GM12878 (cell line): ENCODE measurements at regions not wholly inside any gene's neighbourhood (a gene's known extent, or its start where the extent isn't known, plus 50 kb on each side); places are given as distances from the start of the nearest gene placed in this dataset.

Source experiments
- ATAC-seq: fragments of 200-7000 bp; cut with Tn5 transposase; 3 replicates; pipeline ENCODE4 v1.9.1; 2020; ENCODE audit warnings: mild to moderate bottlenecking, moderate library complexity
- BruUV-seq: library from RNA; stranded (reverse); fragments of 400-500 nt; replicated peaks from 2 replicates; lab custom pipeline; 2021; lab: Mats Ljungman, UMichigan
- CTCF ChIA-PET: fragments of 300-600 bp; sonication (Branson Sonifier 250); formaldehyde crosslinking; extraction: SDS; loops from one replicate; lab custom pipeline; 2021; ENCODE audit warnings: inconsistent platforms; lab: Yijun Ruan, JAX
- POLR2A ChIA-PET: fragments of 350-600 bp; formaldehyde crosslinking; extraction: SDS; loops from one replicate; lab custom pipeline; 2021; ENCODE audit warnings: inconsistent platforms; lab: Charles Lee
- RAD21 ChIA-PET: fragments of 300-600 bp; sonication (Branson Sonifier 250); formaldehyde crosslinking; loops from one replicate; lab custom pipeline; 2023; ENCODE audit warnings: antibody characterized with exemption; ENCODE audit not compliant: unreplicated experiment; lab: Charles Lee
- SMC1A ChIA-PET: fragments of 300-600 bp; sonication (Branson Sonifier 250); formaldehyde crosslinking; loops from one replicate; lab custom pipeline; 2023; ENCODE audit not compliant: unreplicated experiment, uncharacterized antibody; lab: Charles Lee
- DNase-seq: peaks from one replicate; pipeline ENCODE4 v3.0.0-alpha.2; 2011; ENCODE audit warnings: low read depth, low spot score
- FAIRE-seq: peaks from 3 replicates; lab custom pipeline; 2011; peaks lifted over from hg19 to GRCh38; lab: Jason Lieb, UNC
- H2AFZ ChIP-seq: 2 replicates; pipeline ENCODE4 v1.6.0; 2011; ENCODE audit warnings: low read depth, low read length, control low read depth; ENCODE audit not compliant: control insufficient read depth
- H3K27ac ChIP-seq: 2 replicates; pipeline ENCODE4 v1.5.1; 2011; ENCODE audit warnings: control low read depth; ENCODE audit not compliant: control insufficient read depth, insufficient read depth
- H3K27me3 ChIP-seq, 2 experiments: replicated peaks in 1 of 2; 2 replicates each; pipeline versions ENCODE4 v1.6.0 to v1.6.1; 2011; ENCODE audit warnings: low read length in 1 of 2; ENCODE audit not compliant: control insufficient read depth in 2 of 2, insufficient read depth in 2 of 2
- H3K36me3 ChIP-seq, 2 experiments: 2 replicates each; pipeline ENCODE4 v1.5.1; 2011; ENCODE audit warnings: low read length in 1 of 2; ENCODE audit not compliant: control insufficient read depth in 2 of 2, insufficient read depth in 2 of 2
- H3K4me1 ChIP-seq: 2 replicates; pipeline ENCODE4 v1.6.1; 2011; ENCODE audit warnings: mild to moderate bottlenecking, low read length, moderate library complexity, mixed read lengths; ENCODE audit not compliant: control insufficient read depth, insufficient read depth
- H3K4me2 ChIP-seq: 2 replicates; pipeline ENCODE4 v1.6.0; 2011; ENCODE audit warnings: control low read depth; ENCODE audit not compliant: control insufficient read depth, insufficient read depth
- H3K4me3 ChIP-seq: fragments of 200-600 bp; sonication (generic); 2 replicates; pipeline ENCODE4 v1.5.1; 2016
- H3K79me2 ChIP-seq: 2 replicates; pipeline ENCODE4 v1.6.0; 2011; ENCODE audit warnings: low read length; ENCODE audit not compliant: control insufficient read depth, insufficient read depth
- H3K9ac ChIP-seq: 2 replicates; pipeline ENCODE4 v1.8.0; 2011; ENCODE audit warnings: low read length, control low read depth, mixed read lengths; ENCODE audit not compliant: control insufficient read depth, insufficient read depth
- H3K9me3 ChIP-seq: replicated peaks from 3 replicates; pipeline ENCODE4 v1.5.1; 2011; ENCODE audit warnings: mild to moderate bottlenecking, low read length; ENCODE audit not compliant: control insufficient read depth, insufficient read depth
- H4K20me1 ChIP-seq: 2 replicates; pipeline ENCODE4 v1.6.0; 2011; ENCODE audit not compliant: control insufficient read depth, insufficient read depth
- CBX3 ChIP-seq: fragments of 200-600 bp; sonication (generic); IDR thresholded peaks from 2 replicates; pipeline ENCODE4 v1.6.1; 2016; ENCODE audit warnings: low read depth, borderline replicate concordance
- HDAC2 ChIP-seq: fragments of 200-600 bp; sonication (generic); IDR thresholded peaks from 2 replicates; pipeline ENCODE4 v1.6.1; 2017
- MLLT1 ChIP-seq: fragments of 450-650 bp; IDR thresholded peaks from 2 replicates; pipeline ENCODE4 v1.6.1; 2016; ENCODE audit warnings: mild to moderate bottlenecking
- NFYA ChIP-seq: IDR thresholded peaks from 2 replicates; pipeline ENCODE4 v1.6.1; 2011; ENCODE audit warnings: low read depth, mild to moderate bottlenecking, low read length, improper control_type of control experiment, borderline replicate concordance
- PBX3 ChIP-seq: IDR thresholded peaks from 2 replicates; pipeline ENCODE4 v1.6.1; 2011; ENCODE audit warnings: mild to moderate bottlenecking, low read depth, low read length, moderate library complexity; ENCODE audit not compliant: insufficient replicate concordance
- RELB ChIP-seq: fragments of 450-650 bp; IDR thresholded peaks from 2 replicates; pipeline ENCODE4 v1.6.1; 2017; ENCODE audit warnings: low read depth, mild to moderate bottlenecking, moderate library complexity
- REST ChIP-seq: IDR thresholded peaks from 2 replicates; pipeline ENCODE4 v1.6.1; 2012; ENCODE audit warnings: mild to moderate bottlenecking, low read depth, low read length
- SIN3A ChIP-seq: IDR thresholded peaks from 2 replicates; pipeline ENCODE4 v1.6.1; 2012; ENCODE audit warnings: low read depth, low read length, improper control_type of control experiment
- WRNIP1 ChIP-seq: IDR thresholded peaks from 2 replicates; pipeline ENCODE4 v1.6.1; 2011; ENCODE audit warnings: low read depth, low read length, improper control_type of control experiment, borderline replicate concordance
- WGBS: methylation state at CpG from one replicate; pipeline ENCODE4 v1.1.6; 2016; ENCODE audit warnings: low lambda C conversion rate; ENCODE audit not compliant: insufficient replicate concordance, insufficient coverage; ENCODE audit errors: missing lambda C conversion rate; 5-methylcytosine and 5-hydroxymethylcytosine counted together
- in situ Hi-C: fragments of 300-500 bp; cut with MboI; formaldehyde crosslinking; loops from 9 replicates; pipeline ENCODE4 v1.14.3; 2018; ENCODE audit warnings: mixed read lengths
- intact Hi-C: fragments of 100-400 bp; cut with micrococcal nuclease; formaldehyde crosslinking; loops from one replicate; pipeline ENCODE4 v1.14.2; 2022; ENCODE audit not compliant: unreplicated experiment

- intact Hi-C loops (no loop called here), in situ Hi-C loops (no loop called here)
- no peak for TF ChIP-seq PBX3
- TF ChIP-seq HDAC2, result no peak
- TF ChIP-seq NFYA, result no peak
- no peak for TF ChIP-seq MLLT1
- TF ChIP-seq WRNIP1, result no peak
- H3K79me2 ChIP-seq, result no peaks in the 10 kb centered on the region
- no peak overlapping the region for H3K9ac ChIP-seq
- no peaks in the 10 kb centered on the region for H3K27me3 ChIP-seq
- no peak overlapping the region for H3K4me3 ChIP-seq
- SMC1A ChIA-PET, result no interaction called here
- H3K27ac ChIP-seq, result no peak overlapping the region
- CTCF ChIA-PET, result no interaction called here
- DNase-seq (no peak), ATAC-seq (no peak), FAIRE-seq (no peak)
- RAD21 ChIA-PET, result no interaction called here
- BruUV-seq, result no TSS peak
- no peaks in the 10 kb centered on the region for H3K4me1 ChIP-seq
- H3K4me2 ChIP-seq, result no peak overlapping the region
- no peak overlapping the region for H2AFZ ChIP-seq
- no peaks in the 10 kb centered on the region for H3K36me3 ChIP-seq
- POLR2A ChIA-PET, result no interaction called here
- no peaks in the 10 kb centered on the region for H3K9me3 ChIP-seq
- WGBS, result 55% methylated on average over 3 of the region's 3 CpGs
- H4K20me1 ChIP-seq, result no peaks in the 10 kb centered on the region
Measured at GRCh38 chr11:11743216-11743615, 98.6 kb upstream of the USP47 start.

- CTCF ChIA-PET, result no interaction called here
Measured at GRCh38 chr11:11742486-11742885, 99.3 kb upstream of the USP47 start.

More at GRCh38 chr11:11742486-11742885, 99.3 kb upstream of the USP47 start:
- Histone ChIP-seq H3K27me3 (no peaks in the 10 kb centered on the region), H3K79me2 (no peaks in the 10 kb centered on the region), H3K4me2 (no peak overlapping the region), H3K27ac (no peak overlapping the region), H3K4me1 (no peaks in the 10 kb centered on the region), H3K9ac (no peak overlapping the region), H2AFZ (no peak overlapping the region), H3K36me3 (no peaks in the 10 kb centered on the region), H4K20me1 (no peaks in the 10 kb centered on the region), H3K9me3 (no peaks in the 10 kb centered on the region), H3K4me3 (no peak overlapping the region)
- DNase-seq, result no peak
- ChIA-PET RAD21 (no interaction called here), SMC1A (no interaction called here), POLR2A (no interaction called here)
- BruUV-seq, result no TSS peak
- no peak for ATAC-seq
- no peak for TF ChIP-seq RELB
- no peak for TF ChIP-seq CBX3
- no peak for TF ChIP-seq REST
- TF ChIP-seq SIN3A, result no peak
- WGBS, result 39% methylated on average over 5 of the region's 5 CpGs
- no peak for FAIRE-seq
- in situ Hi-C loops, result no loop called here
- intact Hi-C loops, result no loop called here
